Progenitor cell of endocrine pancreas (in vitro differentiated cells): ENCODE measurements at regions not wholly inside any gene's neighbourhood (a gene's known extent, or its start where the extent isn't known, plus 50 kb on each side); places are given as distances from the start of the nearest gene placed in this dataset.

Experiments used
- DNase-seq: peaks from one replicate; pipeline ENCODE4 v3.0.0; 2021; ENCODE audit warnings: low spot score; ENCODE audit not compliant: unreplicated experiment
- H3K27ac Mint-ChIP-seq: 2 replicates; pipeline ENCODE4 v1.8.0; 2021; ENCODE audit warnings: mild to moderate bottlenecking, moderate library complexity, mixed read lengths
- H3K27me3 Mint-ChIP-seq: 2 replicates; pipeline ENCODE4 v1.8.0; 2021; ENCODE audit warnings: mixed read lengths
- H3K36me3 Mint-ChIP-seq: 2 replicates; pipeline ENCODE4 v1.8.0; 2022; ENCODE audit warnings: mixed read lengths; ENCODE audit not compliant: insufficient read depth
- H3K4me1 Mint-ChIP-seq: 2 replicates; pipeline ENCODE4 v1.8.0; 2021; ENCODE audit warnings: low read depth, mixed read lengths
- H3K4me3 Mint-ChIP-seq: 2 replicates; pipeline ENCODE4 v1.8.0; 2021; ENCODE audit warnings: low read depth, mild to moderate bottlenecking, moderate library complexity, mixed read lengths
- H3K9me3 Mint-ChIP-seq: 2 replicates; pipeline ENCODE4 v1.8.0; 2021; ENCODE audit warnings: low read depth, mixed read lengths
- TF ChIP-seq, protein P1 (sequence below): fragments of 200-600 bp; sonication (generic); IDR thresholded peaks from one replicate; pipeline ENCODE4 v1.5.0; 2021; ENCODE audit warnings: antibody characterized with exemption, mild to moderate bottlenecking; ENCODE audit not compliant: unreplicated experiment

DNA sequence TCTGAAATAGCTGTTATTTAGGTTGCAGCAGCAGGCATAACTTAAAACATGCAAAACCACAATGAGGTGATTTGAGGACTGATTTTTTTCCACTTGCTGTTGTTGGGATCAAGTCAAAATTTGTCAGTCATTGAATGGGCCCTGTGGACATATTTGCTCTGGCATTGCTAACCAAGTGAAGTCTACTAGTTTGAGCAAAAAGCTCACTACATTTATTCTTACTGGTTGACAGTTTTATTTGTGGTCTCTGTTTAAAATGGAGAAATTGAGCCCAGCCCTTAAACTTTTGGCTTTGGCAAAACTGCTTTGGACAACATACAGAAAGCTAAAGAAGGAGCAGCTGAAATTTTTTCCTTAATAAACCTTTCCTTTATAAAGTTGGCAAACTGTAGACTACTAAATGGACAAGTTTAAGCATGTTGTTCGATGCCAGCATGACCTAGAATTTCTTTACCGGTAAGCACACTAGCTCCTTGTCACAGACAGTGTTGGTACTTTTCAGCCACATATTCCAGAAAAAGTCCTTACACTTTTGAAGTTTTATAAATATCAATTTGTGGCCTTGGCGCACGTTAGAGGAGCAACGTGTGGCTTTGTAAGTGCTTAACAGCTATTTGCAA is 234.6 kb downstream of the USP25 start:
- H3K4me3 Mint-ChIP-seq: no peak overlapping the region
- no peak overlapping the region for H3K27ac Mint-ChIP-seq
- H3K36me3 Mint-ChIP-seq: no peaks in the 10 kb centered on the region
- no peak for DNase-seq
- H3K9me3 Mint-ChIP-seq: peaks cover 3% of the 10 kb centered on the region
- H3K4me1 Mint-ChIP-seq: peaks cover 5% of the 10 kb centered on the region
- TF ChIP-seq, protein P1, sequence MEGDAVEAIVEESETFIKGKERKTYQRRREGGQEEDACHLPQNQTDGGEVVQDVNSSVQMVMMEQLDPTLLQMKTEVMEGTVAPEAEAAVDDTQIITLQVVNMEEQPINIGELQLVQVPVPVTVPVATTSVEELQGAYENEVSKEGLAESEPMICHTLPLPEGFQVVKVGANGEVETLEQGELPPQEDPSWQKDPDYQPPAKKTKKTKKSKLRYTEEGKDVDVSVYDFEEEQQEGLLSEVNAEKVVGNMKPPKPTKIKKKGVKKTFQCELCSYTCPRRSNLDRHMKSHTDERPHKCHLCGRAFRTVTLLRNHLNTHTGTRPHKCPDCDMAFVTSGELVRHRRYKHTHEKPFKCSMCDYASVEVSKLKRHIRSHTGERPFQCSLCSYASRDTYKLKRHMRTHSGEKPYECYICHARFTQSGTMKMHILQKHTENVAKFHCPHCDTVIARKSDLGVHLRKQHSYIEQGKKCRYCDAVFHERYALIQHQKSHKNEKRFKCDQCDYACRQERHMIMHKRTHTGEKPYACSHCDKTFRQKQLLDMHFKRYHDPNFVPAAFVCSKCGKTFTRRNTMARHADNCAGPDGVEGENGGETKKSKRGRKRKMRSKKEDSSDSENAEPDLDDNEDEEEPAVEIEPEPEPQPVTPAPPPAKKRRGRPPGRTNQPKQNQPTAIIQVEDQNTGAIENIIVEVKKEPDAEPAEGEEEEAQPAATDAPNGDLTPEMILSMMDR: no peak
- no peaks in the 10 kb centered on the region for H3K27me3 Mint-ChIP-seq

DNA sequence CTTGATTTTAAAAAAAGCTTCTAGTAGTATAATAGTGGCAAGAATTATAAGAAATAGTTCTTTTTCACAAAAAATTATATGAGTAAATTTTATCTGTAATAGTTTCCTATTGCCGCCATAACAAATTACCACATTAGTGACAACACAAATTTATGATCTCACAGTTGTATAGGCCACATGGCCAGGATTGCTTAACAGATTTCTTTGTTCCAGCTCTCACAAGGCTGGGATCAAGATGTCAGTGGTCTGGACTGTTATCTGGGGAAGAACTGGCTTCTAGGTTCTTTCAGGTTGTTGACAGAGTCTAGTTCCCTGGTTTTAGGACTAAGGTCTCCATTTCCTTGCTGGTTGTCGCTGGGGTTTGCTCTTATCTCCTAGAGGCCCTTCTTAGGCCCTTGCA is 236.4 kb downstream of the USP25 start:
- Mint-ChIP-seq H3K4me1 (peaks cover 5% of the 10 kb centered on the region), H3K9me3 (peaks cover 3% of the 10 kb centered on the region), H3K27me3 (no peaks in the 10 kb centered on the region), H3K4me3 (no peak overlapping the region), H3K36me3 (no peaks in the 10 kb centered on the region), H3K27ac (no peak overlapping the region)
- TF ChIP-seq, protein P1: no peak
- no peak for DNase-seq

DNA sequence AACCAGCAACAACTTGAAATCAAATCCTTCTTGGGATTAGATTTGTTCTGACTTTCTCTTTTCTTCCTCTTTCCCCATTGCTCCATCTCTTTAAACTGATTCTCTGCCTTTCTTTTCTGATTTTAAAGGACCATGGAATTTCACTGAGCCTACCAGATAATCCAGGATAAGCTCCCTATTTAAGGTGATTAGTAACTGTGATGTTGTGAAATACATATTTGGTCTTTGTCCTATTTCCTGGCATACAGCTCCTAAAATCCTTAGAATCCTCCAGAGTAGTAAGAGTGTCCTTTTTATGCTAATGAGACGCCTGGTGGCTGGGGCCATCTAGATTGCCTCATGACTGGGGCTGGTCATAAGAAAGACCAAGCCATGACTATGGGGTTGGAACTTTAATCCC is 236.9 kb downstream of the USP25 start:
- no peaks in the 10 kb centered on the region for H3K27me3 Mint-ChIP-seq
- TF ChIP-seq, protein P1: no peak
- H3K9me3 Mint-ChIP-seq: peaks cover 3% of the 10 kb centered on the region
- DNase-seq: no peak
- H3K4me1 Mint-ChIP-seq: peaks cover 5% of the 10 kb centered on the region
- no peak overlapping the region for H3K4me3 Mint-ChIP-seq
- no peak overlapping the region for H3K27ac Mint-ChIP-seq
- H3K36me3 Mint-ChIP-seq: no peaks in the 10 kb centered on the region

DNA sequence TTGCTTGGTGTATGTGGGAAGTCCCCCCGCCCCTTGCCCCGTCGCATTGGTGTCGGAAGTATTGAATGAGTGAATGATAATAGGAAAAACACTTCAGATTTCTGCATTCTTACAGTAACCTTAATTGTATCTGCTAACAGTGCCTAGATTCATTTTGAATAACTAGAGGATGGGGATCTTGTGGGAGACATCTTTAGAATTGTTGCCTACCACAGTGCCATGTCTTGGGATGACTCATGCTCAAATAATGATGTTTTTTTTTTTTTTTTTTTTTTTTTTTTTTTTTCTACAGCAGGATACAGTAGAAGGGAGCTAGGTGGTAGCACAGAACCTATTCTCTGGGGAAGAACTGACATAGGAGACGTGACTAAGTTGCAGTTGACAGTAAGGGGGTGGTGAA is 237.9 kb downstream of the USP25 start:
- H3K27me3 Mint-ChIP-seq: no peaks in the 10 kb centered on the region
- no peak overlapping the region for H3K27ac Mint-ChIP-seq
- H3K9me3 Mint-ChIP-seq: peaks cover 3% of the 10 kb centered on the region
- H3K4me3 Mint-ChIP-seq: no peak overlapping the region
- DNase-seq: no peak
- TF ChIP-seq, protein P1: no peak
- H3K4me1 Mint-ChIP-seq: peaks cover 5% of the 10 kb centered on the region
- H3K36me3 Mint-ChIP-seq: no peaks in the 10 kb centered on the region

DNA sequence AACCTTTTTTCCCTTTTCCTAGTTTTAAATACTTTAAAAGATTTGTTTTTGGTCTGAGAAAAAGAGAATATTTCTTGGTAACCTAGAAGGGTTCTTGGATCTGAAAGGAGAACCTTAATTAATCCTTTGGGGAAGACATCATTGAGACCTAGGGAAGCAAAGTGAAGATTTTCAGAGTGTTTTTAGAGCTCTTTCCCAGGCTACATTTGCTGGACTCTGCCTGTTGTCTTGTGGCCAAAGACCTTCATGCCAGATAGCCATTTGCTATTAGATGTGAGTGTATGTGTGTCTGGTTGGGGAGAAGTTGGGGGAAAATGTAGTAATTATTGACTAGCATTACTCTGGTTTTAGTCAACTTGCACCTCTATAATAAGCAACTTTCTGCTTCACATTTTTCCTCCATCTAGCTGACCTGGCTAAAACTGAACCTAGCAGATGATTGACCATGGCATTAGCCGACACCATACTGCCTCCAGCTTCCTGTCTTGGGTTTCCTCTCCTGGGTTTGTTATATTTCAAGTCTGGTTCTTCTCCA is 239.1 kb downstream of the USP25 start:
- Mint-ChIP-seq H3K27me3 (no peaks in the 10 kb centered on the region), H3K9me3 (no peaks in the 10 kb centered on the region), H3K4me1 (peaks cover 5% of the 10 kb centered on the region), H3K36me3 (no peaks in the 10 kb centered on the region), H3K4me3 (no peak overlapping the region), H3K27ac (no peak overlapping the region)
- DNase-seq: no peak
- TF ChIP-seq, protein P1: no peak
